ENCODE measurements at regions not wholly inside any gene's neighbourhood (a gene's known extent, or its start where the extent isn't known, plus 50 kb on each side); places are given as distances from the start of the nearest gene placed in this dataset.

- peaks cover 0 to 3% (median 0%) of the 10 kb centered on the region in 3 donors for H3K36me3 Mint-ChIP-seq
- no peaks in the 10 kb centered on the region for H3K4me1 Mint-ChIP-seq
- H3K27me3 Mint-ChIP-seq, result no peaks in the 10 kb centered on the region
- H3K9me3 Mint-ChIP-seq, result peaks cover 0 to 22% (median 10%) of the 10 kb centered on the region in 9 donors
- DNase-seq (no peak), ATAC-seq (no peak)
- POLR2A ChIA-PET, result no interaction called here
- H3K4me3 Mint-ChIP-seq, result no peak overlapping the region
- H3K27ac Mint-ChIP-seq, result no peak overlapping the region
Observed at GRCh38 chr10:58019863-58020537, 247.7 kb downstream of the IPMK start.

- Mint-ChIP-seq H3K36me3 (peaks cover 0 to 3% (median 0%) of the 10 kb centered on the region in 3 donors), H3K9me3 (peaks cover 0 to 18% (median 9%) of the 10 kb centered on the region in 9 donors), H3K27me3 (no peaks in the 10 kb centered on the region), H3K4me3 (no peak overlapping the region), H3K4me1 (no peaks in the 10 kb centered on the region), H3K27ac (no peak overlapping the region)
- ATAC-seq (no peak), DNase-seq (no peak)
- POLR2A ChIA-PET, result no interaction called here
Observed at GRCh38 chr10:58017719-58018367, 249.9 kb downstream of the IPMK start.

- no peak overlapping the region for H3K4me3 Mint-ChIP-seq
- DNase-seq (no peak), ATAC-seq (no peak)
- POLR2A ChIA-PET, result no interaction called here
- no peaks in the 10 kb centered on the region for H3K27me3 Mint-ChIP-seq
- H3K27ac Mint-ChIP-seq, result no peak overlapping the region
- no peaks in the 10 kb centered on the region for H3K36me3 Mint-ChIP-seq
- H3K9me3 Mint-ChIP-seq, result peaks cover 0 to 10% (median 3%) of the 10 kb centered on the region in 9 donors
- H3K4me1 Mint-ChIP-seq, result no peaks in the 10 kb centered on the region
Observed at GRCh38 chr10:58016614-58017013, 251.1 kb downstream of the IPMK start.

- ATAC-seq, result no peak
- Mint-ChIP-seq H3K4me1 (no peaks in the 10 kb centered on the region), H3K4me3 (no peak overlapping the region)
Observed at GRCh38 chr10:58014436-58014835, 253.3 kb downstream of the IPMK start.

GRCh38 chr10:58013406-58013805, 254.3 kb downstream of the IPMK start:
- no peak overlapping the region for H3K4me3 Mint-ChIP-seq
- DNase-seq (no peak), ATAC-seq (no peak)
- no peaks in the 10 kb centered on the region for H3K4me1 Mint-ChIP-seq
- POLR2A ChIA-PET, result no interaction called here
- no peak overlapping the region for H3K27ac Mint-ChIP-seq
- H3K9me3 Mint-ChIP-seq, result peaks cover 0 to 1% (median 0%) of the 10 kb centered on the region in 9 donors
- H3K27me3 Mint-ChIP-seq, result no peaks in the 10 kb centered on the region
- no peaks in the 10 kb centered on the region for H3K36me3 Mint-ChIP-seq

More at GRCh38 chr10:58014436-58014835, 253.3 kb downstream of the IPMK start:
- H3K36me3 Mint-ChIP-seq, result no peaks in the 10 kb centered on the region
- H3K9me3 Mint-ChIP-seq, result peaks cover 0 to 1% (median 0%) of the 10 kb centered on the region in 9 donors
- no peak overlapping the region for H3K27ac Mint-ChIP-seq
- H3K27me3 Mint-ChIP-seq, result no peaks in the 10 kb centered on the region
- POLR2A ChIA-PET, result no interaction called here
- no peak for DNase-seq

GRCh38 chr10:58010073-58010702, 257.5 kb downstream of the IPMK start:
- POLR2A ChIA-PET, result no interaction called here
- H3K9me3 Mint-ChIP-seq, result peaks cover 0 to 1% (median 0%) of the 10 kb centered on the region in 9 donors
- DNase-seq (no peak), ATAC-seq (no peak)
- no peaks in the 10 kb centered on the region for H3K4me1 Mint-ChIP-seq
- H3K27me3 Mint-ChIP-seq, result peaks cover 0 to 2% (median 0%) of the 10 kb centered on the region in 5 donors
- H3K27ac Mint-ChIP-seq, result no peak overlapping the region
- H3K36me3 Mint-ChIP-seq, result no peaks in the 10 kb centered on the region
- H3K4me3 Mint-ChIP-seq, result no peak overlapping the region

GRCh38 chr10:58003945-58004344, 263.7 kb downstream of the IPMK start:
- Mint-ChIP-seq H3K27ac (no peak overlapping the region), H3K4me1 (no peaks in the 10 kb centered on the region), H3K9me3 (peaks cover 0 to 3% (median 0%) of the 10 kb centered on the region in 9 donors), H3K36me3 (no peaks in the 10 kb centered on the region), H3K27me3 (peaks cover 0 to 7% (median 0%) of the 10 kb centered on the region in 5 donors), H3K4me3 (no peak overlapping the region)
- DNase-seq (no peak), ATAC-seq (no peak)
- POLR2A ChIA-PET, result no interaction called here

- Mint-ChIP-seq H3K36me3 (no peaks in the 10 kb centered on the region), H3K4me1 (no peaks in the 10 kb centered on the region), H3K4me3 (no peak overlapping the region), H3K9me3 (peaks cover 0 to 3% (median 0%) of the 10 kb centered on the region in 9 donors), H3K27me3 (peaks cover 0 to 7% (median 0%) of the 10 kb centered on the region in 5 donors), H3K27ac (no peak overlapping the region)
- POLR2A ChIA-PET, result no interaction called here
- DNase-seq (no peak), ATAC-seq (no peak)
Observed at GRCh38 chr10:58001159-58001558, 266.5 kb downstream of the IPMK start.

GRCh38 chr10:57996536-57996935, 271.2 kb downstream of the IPMK start:
- no peak for DNase-seq
- no peak overlapping the region for H3K27ac Mint-ChIP-seq
- POLR2A ChIA-PET, result no interaction called here
- peaks cover 0 to 6% (median 0%) of the 10 kb centered on the region in 5 donors for H3K27me3 Mint-ChIP-seq
- H3K4me1 Mint-ChIP-seq, result no peaks in the 10 kb centered on the region
- H3K36me3 Mint-ChIP-seq, result no peaks in the 10 kb centered on the region
- no peak overlapping the region for H3K4me3 Mint-ChIP-seq
- H3K9me3 Mint-ChIP-seq, result no peaks in the 10 kb centered on the region
- ATAC-seq, result no peak

GRCh38 chr10:57993302-57993701, 274.4 kb downstream of the IPMK start:
- POLR2A ChIA-PET, result no interaction called here
- Mint-ChIP-seq H3K9me3 (no peaks in the 10 kb centered on the region), H3K36me3 (no peaks in the 10 kb centered on the region), H3K27me3 (peaks cover 0 to 6% (median 0%) of the 10 kb centered on the region in 5 donors), H3K4me1 (no peaks in the 10 kb centered on the region), H3K4me3 (no peak overlapping the region), H3K27ac (no peak overlapping the region)
- no peak for DNase-seq
- no peak for ATAC-seq

GRCh38 chr10:57992321-57993077, 275.2 kb downstream of the IPMK start:
- H3K36me3 Mint-ChIP-seq, result no peaks in the 10 kb centered on the region
- POLR2A ChIA-PET, result no interaction called here
- no peaks in the 10 kb centered on the region for H3K4me1 Mint-ChIP-seq
- no peaks in the 10 kb centered on the region for H3K9me3 Mint-ChIP-seq
- DNase-seq (no peak), ATAC-seq (no peak)
- H3K27ac Mint-ChIP-seq, result no peak overlapping the region
- peaks cover 0 to 6% (median 0%) of the 10 kb centered on the region in 5 donors for H3K27me3 Mint-ChIP-seq
- no peak overlapping the region for H3K4me3 Mint-ChIP-seq

- H3K4me3 Mint-ChIP-seq, result no peak overlapping the region
- H3K36me3 Mint-ChIP-seq, result no peaks in the 10 kb centered on the region
- H3K9me3 Mint-ChIP-seq, result no peaks in the 10 kb centered on the region
- ATAC-seq (no peak), DNase-seq (no peak)
- H3K27ac Mint-ChIP-seq, result no peak overlapping the region
- POLR2A ChIA-PET, result no interaction called here
- H3K27me3 Mint-ChIP-seq, result peaks cover 0 to 2% (median 0%) of the 10 kb centered on the region in 5 donors
- no peaks in the 10 kb centered on the region for H3K4me1 Mint-ChIP-seq
Observed at GRCh38 chr10:57988964-57989363, 278.7 kb downstream of the IPMK start.
